Fibroblast of villous mesenchyme (primary cell): ENCODE measurements at regions not wholly inside any gene's neighbourhood (a gene's known extent, or its start where the extent isn't known, plus 50 kb on each side); places are given as distances from the start of the nearest gene placed in this dataset.
"Not testable (repeated sequence)": the region's sequence is repeated elsewhere in the genome, so short reads cannot be mapped to it uniquely, and the experiment has no call there.

Source experiments
- DNase-seq: peaks from one replicate; pipeline ENCODE4 v3.0.0-alpha.2; 2010; ENCODE audit warnings: low read depth
- H3K4me3 ChIP-seq: 2 replicates; pipeline ENCODE4 v1.5.1; 2011; ENCODE audit warnings: low read depth, mild to moderate bottlenecking, low read length
- CTCF ChIP-seq: IDR thresholded peaks from 2 replicates; pipeline ENCODE4 v1.5.1; 2012; ENCODE audit warnings: low read depth, mild to moderate bottlenecking, low read length; ENCODE audit not compliant: insufficient read depth

DNA sequence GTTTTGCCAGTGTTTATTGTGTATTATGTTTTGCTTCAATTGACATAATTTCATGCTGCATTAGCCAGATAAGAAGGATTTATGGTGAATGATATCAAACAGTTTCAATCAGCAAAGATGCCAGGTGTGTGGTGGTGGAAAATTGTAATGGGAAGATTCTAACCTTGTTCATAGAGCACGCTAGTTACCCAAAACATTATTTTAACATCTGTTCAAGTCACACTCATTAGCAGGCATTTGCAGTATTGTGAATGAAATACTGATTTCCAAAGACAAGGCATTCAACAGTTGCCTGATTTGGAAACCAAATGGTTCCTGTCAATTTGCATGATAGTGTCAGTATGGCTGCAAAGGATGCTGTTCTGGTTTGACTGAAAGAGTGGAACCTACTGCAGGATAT is 129.7 kb downstream of the EPC1 start:
- DNase-seq: no peak

GRCh38 chr10:32213838-32214237 is 133.1 kb downstream of the EPC1 start:
- DNase-seq: peak; percentile 23
- not testable (repeated sequence) for H3K4me3 ChIP-seq

More for the DNA sequence above, 129.7 kb downstream of the EPC1 start:
- TF ChIP-seq CTCF: no peak
- H3K4me3 ChIP-seq: no peak overlapping the region

GRCh38 chr10:32211046-32211363 is 136.0 kb downstream of the EPC1 start:
- no peak overlapping the region for H3K4me3 ChIP-seq
- TF ChIP-seq CTCF: no peak
- no peak for DNase-seq

- no peak overlapping the region for H3K4me3 ChIP-seq
- peak; percentile 70 for DNase-seq
- TF ChIP-seq CTCF: peak; percentile 65
These were observed 136.5 kb downstream of the EPC1 start for GRCh38 chr10:32210306-32211045.

- H3K4me3 ChIP-seq, DNase-seq: not testable (repeated sequence)
These were observed 139.0 kb downstream of the EPC1 start for GRCh38 chr10:32208005-32208404.

GRCh38 chr10:32207544-32207943 is 139.4 kb downstream of the EPC1 start:
- no peak overlapping the region for H3K4me3 ChIP-seq
- DNase-seq: peak; percentile 60
- peak; percentile 84 for TF ChIP-seq CTCF

DNA sequence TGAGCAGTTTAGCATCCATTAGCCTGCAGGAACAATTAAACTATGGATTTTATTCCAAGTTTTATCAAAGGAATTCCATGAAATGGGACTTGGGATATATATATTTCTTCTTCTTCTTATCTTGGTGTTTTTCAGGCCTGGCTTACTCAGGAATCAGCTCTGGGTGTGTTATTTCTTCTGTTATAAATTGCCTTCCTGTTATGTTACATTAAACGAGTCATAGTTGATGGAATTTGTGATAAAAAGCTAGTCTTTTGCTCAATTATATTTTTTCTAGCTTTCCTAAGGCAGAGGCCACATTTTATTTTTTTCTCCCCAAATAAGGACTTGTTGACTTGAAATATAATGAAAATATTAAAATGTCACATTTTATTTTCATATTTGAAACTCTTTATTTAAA is 141.3 kb downstream of the EPC1 start:
- H3K4me3 ChIP-seq: no peak overlapping the region
- DNase-seq: peak; percentile 66
- no peak for TF ChIP-seq CTCF

DNA sequence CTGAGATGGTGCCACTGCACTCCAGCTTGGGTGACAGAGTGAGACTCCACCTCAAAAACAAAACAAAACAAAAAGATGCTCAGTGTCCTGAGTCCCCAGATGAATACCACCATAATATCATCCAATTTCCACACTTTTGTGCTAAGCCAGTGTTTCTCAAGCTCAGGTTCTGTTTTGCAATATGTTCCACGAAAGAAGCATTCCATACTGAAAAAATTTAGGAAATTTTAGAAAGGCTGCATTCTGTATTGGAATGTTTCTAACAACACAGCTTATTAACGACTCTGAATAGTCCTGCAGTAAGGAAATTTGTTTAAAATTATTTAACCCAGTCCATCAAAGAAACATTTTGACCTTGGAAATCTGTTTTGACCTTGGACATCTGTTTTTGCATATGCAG is 142.4 kb downstream of the EPC1 start:
- DNase-seq: peak; percentile 60

More for the DNA sequence above, 142.4 kb downstream of the EPC1 start:
- H3K4me3 ChIP-seq: no peak overlapping the region
- TF ChIP-seq CTCF: no peak
